OCI-LY7 (cell line): ENCODE measurements at regions not wholly inside any gene's neighbourhood (a gene's known extent, or its start where the extent isn't known, plus 50 kb on each side); places are given as distances from the start of the nearest gene placed in this dataset.

ENCODE experiments used
- CTCF ChIP-seq: fragments of 200-600 bp; sonication (generic); conservative IDR thresholded peaks from 2 replicates; pipeline ENCODE4 v1.5.1; 2014; ENCODE audit warnings: mild to moderate bottlenecking, antibody characterized with exemption, low read length, moderate library complexity, mixed read lengths
- EZH2phosphoT487 ChIP-seq: fragments of 200-600 bp; sonication (generic); IDR thresholded peaks from 2 replicates; pipeline ENCODE4 v1.6.1; 2018; ENCODE audit warnings: low read depth, borderline replicate concordance, mild to moderate bottlenecking, mixed run types, antibody characterized with exemption, low read length, moderate library complexity, mixed read lengths

GRCh38 chr5:61820836-61821235 lies 485.2 kb upstream of the KIF2A start:
- TF ChIP-seq CTCF (no peak), EZH2phosphoT487 (no peak)
